ENCODE measurements at regions not wholly inside any gene's neighbourhood (a gene's known extent, or its start where the extent isn't known, plus 50 kb on each side); places are given as distances from the start of the nearest gene placed in this dataset.

GRCh38 chr14:87170179-87170578, 822.8 kb downstream of the GALC start:
- intact Hi-C loops (cut with DNase I, micrococcal nuclease) = no loop called here
- no peak overlapping the region for H3K27ac Mint-ChIP-seq
- Histone ChIP-seq H3K27ac (ENCODE audit: low read depth in 1 of 2, low read length in 2 of 2) (no peak overlapping the region), H3K4me3 (ENCODE audit: low read length) (no peak overlapping the region), H3K4me1 (ENCODE audit: insufficient read depth, low read length) (no peaks in the 10 kb centered on the region), H3K36me3 (ENCODE audit: insufficient read depth, low read length) (no peaks in the 10 kb centered on the region), H3K27me3 (ENCODE audit: control insufficient read depth in 1 of 2, insufficient read depth in 2 of 2, low read length in 2 of 2) (no peaks in the 10 kb centered on the region), H3K9me3 (ENCODE audit: control insufficient read depth in 1 of 2, insufficient read depth in 1 of 2, low read length in 2 of 2) (peaks cover 0 to 3% of the 10 kb centered on the region in 2 experiments)
- H3K4me3 Mint-ChIP-seq = no peak overlapping the region
- CTCF ChIA-PET = no interaction called here
- no peak for TF ChIP-seq CTCF (IDR thresholded peaks at IDR 0.05)
- POLR2A ChIA-PET = no interaction called here
- H3K9me3 Mint-ChIP-seq = peaks cover 18% of the 10 kb centered on the region
- DNase-seq (no peak), ATAC-seq (ENCODE audit: poor library complexity) (no peak)
- H3K4me1 Mint-ChIP-seq (ENCODE audit: low read depth) = no peaks in the 10 kb centered on the region
- no peaks in the 10 kb centered on the region for H3K27me3 Mint-ChIP-seq
- no peaks in the 10 kb centered on the region for H3K36me3 Mint-ChIP-seq (ENCODE audit: low read depth)

- intact Hi-C loops (cut with DNase I, micrococcal nuclease) = no loop called here
- H3K4me1 Mint-ChIP-seq (ENCODE audit: low read depth) = no peaks in the 10 kb centered on the region
- H3K4me1 ChIP-seq (ENCODE audit: insufficient read depth, low read length) = no peaks in the 10 kb centered on the region
- no peak overlapping the region for H3K4me3 Mint-ChIP-seq
- H3K4me3 ChIP-seq (ENCODE audit: low read length) = no peak overlapping the region
- POLR2A ChIA-PET = no interaction called here
- no peaks in the 10 kb centered on the region for H3K36me3 ChIP-seq (ENCODE audit: insufficient read depth, low read length)
- H3K9me3 ChIP-seq (ENCODE audit: control insufficient read depth in 1 of 2, insufficient read depth in 1 of 2, low read length in 2 of 2) = peaks cover 0 to 3% of the 10 kb centered on the region in 2 experiments
- DNase-seq = no peak
- no peak for ATAC-seq (ENCODE audit: poor library complexity)
- CTCF ChIA-PET = no interaction called here
- H3K27me3 ChIP-seq (ENCODE audit: control insufficient read depth in 1 of 2, insufficient read depth in 2 of 2, low read length in 2 of 2) = no peaks in the 10 kb centered on the region
- H3K27ac ChIP-seq (ENCODE audit: low read depth in 1 of 2, low read length in 2 of 2) = no peak overlapping the region
- no peak overlapping the region for H3K27ac Mint-ChIP-seq
- peaks cover 18% of the 10 kb centered on the region for H3K9me3 Mint-ChIP-seq
- H3K27me3 Mint-ChIP-seq = no peaks in the 10 kb centered on the region
- TF ChIP-seq CTCF (IDR thresholded peaks at IDR 0.05) = no peak
- H3K36me3 Mint-ChIP-seq (ENCODE audit: low read depth) = no peaks in the 10 kb centered on the region
Measured at GRCh38 chr14:87169362-87169761, 823.6 kb downstream of the GALC start.

- H3K9me3 Mint-ChIP-seq = peaks cover 13% of the 10 kb centered on the region
- Histone ChIP-seq H3K27me3 (ENCODE audit: control insufficient read depth in 1 of 2, insufficient read depth in 2 of 2, low read length in 2 of 2) (no peaks in the 10 kb centered on the region), H3K4me3 (ENCODE audit: low read length) (no peak overlapping the region), H3K36me3 (ENCODE audit: insufficient read depth, low read length) (no peaks in the 10 kb centered on the region), H3K27ac (ENCODE audit: low read depth in 1 of 2, low read length in 2 of 2) (no peak overlapping the region), H3K9me3 (ENCODE audit: control insufficient read depth in 1 of 2, insufficient read depth in 1 of 2, low read length in 2 of 2) (peaks cover 0 to 4% of the 10 kb centered on the region in 2 experiments), H3K4me1 (ENCODE audit: insufficient read depth, low read length) (no peaks in the 10 kb centered on the region)
- H3K4me3 Mint-ChIP-seq = no peak overlapping the region
- no peak for TF ChIP-seq CTCF (IDR thresholded peaks at IDR 0.05)
- ATAC-seq (ENCODE audit: poor library complexity) (no peak), DNase-seq (no peak)
- H3K27ac Mint-ChIP-seq = no peak overlapping the region
- no peaks in the 10 kb centered on the region for H3K27me3 Mint-ChIP-seq
- ChIA-PET POLR2A (no interaction called here), CTCF (no interaction called here)
- H3K4me1 Mint-ChIP-seq (ENCODE audit: low read depth) = no peaks in the 10 kb centered on the region
- H3K36me3 Mint-ChIP-seq (ENCODE audit: low read depth) = no peaks in the 10 kb centered on the region
- intact Hi-C loops (cut with DNase I, micrococcal nuclease) = no loop called here
Measured at GRCh38 chr14:87161502-87161901, 831.5 kb downstream of the GALC start.
